Neural crest cell (in vitro differentiated cells): ENCODE measurements at regions not wholly inside any gene's neighbourhood (a gene's known extent, or its start where the extent isn't known, plus 50 kb on each side); places are given as distances from the start of the nearest gene placed in this dataset.

Experiments
- DNase-seq: peaks from one replicate; pipeline ENCODE4 v3.0.0; 2021; ENCODE audit warnings: low read depth, mixed read lengths, low spot score
- H3K27ac Mint-ChIP-seq: one replicate; pipeline ENCODE4 v1.8.0; 2021; ENCODE audit warnings: mild to moderate bottlenecking, mixed read lengths; ENCODE audit not compliant: unreplicated experiment
- H3K27me3 Mint-ChIP-seq: 2 replicates; pipeline ENCODE4 v1.8.0; 2021; ENCODE audit warnings: low read depth, mild to moderate bottlenecking, mixed read lengths
- H3K36me3 Mint-ChIP-seq: 2 replicates; pipeline ENCODE4 v1.8.0; 2021; ENCODE audit warnings: low read depth, mild to moderate bottlenecking, mixed read lengths
- H3K4me1 Mint-ChIP-seq: 2 replicates; pipeline ENCODE4 v1.8.0; 2021; ENCODE audit warnings: mixed read lengths
- H3K4me3 Mint-ChIP-seq: one replicate; pipeline ENCODE4 v1.8.0; 2021; ENCODE audit warnings: mild to moderate bottlenecking, mixed read lengths
- H3K9me3 Mint-ChIP-seq: 2 replicates; pipeline ENCODE4 v1.8.0; 2021; ENCODE audit warnings: mixed read lengths
- CTCF ChIP-seq: fragments of 200-600 bp; sonication (generic); conservative IDR thresholded peaks from 2 replicates; pipeline ENCODE4 v1.5.0; 2021; ENCODE audit warnings: antibody characterized with exemption, mild to moderate bottlenecking

GRCh38 chr5:72694856-72695255 is 121.6 kb upstream of the TNPO1 start:
- no peak for TF ChIP-seq CTCF
- no peaks in the 10 kb centered on the region for H3K36me3 Mint-ChIP-seq
- H3K27ac Mint-ChIP-seq, result no peak overlapping the region

DNA sequence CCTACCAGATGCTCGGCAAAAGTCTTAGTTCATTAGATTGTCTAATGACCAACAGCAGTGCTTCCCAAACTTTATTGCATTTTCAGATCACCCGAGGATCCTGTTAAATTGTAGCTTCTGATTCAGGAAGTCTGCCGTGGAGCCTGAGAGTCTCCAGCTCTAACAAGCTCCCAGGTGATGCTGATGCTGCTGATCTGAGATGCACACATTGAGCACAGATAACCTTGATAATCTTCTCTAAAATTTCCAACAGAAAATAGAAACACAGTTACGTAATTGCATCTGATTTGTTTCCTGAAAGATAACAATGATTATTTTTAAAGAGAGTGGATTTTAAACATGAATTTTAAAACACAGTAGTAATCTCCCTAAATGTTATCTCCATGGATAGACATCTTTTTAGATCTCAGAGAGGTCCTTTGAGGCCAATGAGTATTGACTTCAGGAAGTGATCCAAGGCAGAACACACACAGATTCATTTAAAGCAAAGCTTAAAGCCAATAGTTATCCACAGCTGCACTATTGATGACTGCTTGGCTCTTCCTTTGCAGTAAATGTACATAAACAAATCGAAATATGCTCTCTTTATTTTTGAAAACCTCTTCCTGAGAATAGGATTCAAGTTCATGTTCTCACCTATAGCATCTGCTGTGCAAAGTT is 122.8 kb upstream of the TNPO1 start:
- TF ChIP-seq CTCF, result no peak
- H3K27ac Mint-ChIP-seq, result no peak overlapping the region
- H3K36me3 Mint-ChIP-seq, result no peaks in the 10 kb centered on the region
- H3K4me1 Mint-ChIP-seq, result no peaks in the 10 kb centered on the region
- no peak for DNase-seq
- H3K4me3 Mint-ChIP-seq, result no peak overlapping the region
- H3K9me3 Mint-ChIP-seq, result no peaks in the 10 kb centered on the region
- H3K27me3 Mint-ChIP-seq, result peaks cover 3% of the 10 kb centered on the region

More at GRCh38 chr5:72694856-72695255, 121.6 kb upstream of the TNPO1 start:
- H3K27me3 Mint-ChIP-seq, result peaks cover 3% of the 10 kb centered on the region
- H3K4me3 Mint-ChIP-seq, result no peak overlapping the region
- no peaks in the 10 kb centered on the region for H3K4me1 Mint-ChIP-seq
- DNase-seq, result no peak
- H3K9me3 Mint-ChIP-seq, result no peaks in the 10 kb centered on the region

DNA sequence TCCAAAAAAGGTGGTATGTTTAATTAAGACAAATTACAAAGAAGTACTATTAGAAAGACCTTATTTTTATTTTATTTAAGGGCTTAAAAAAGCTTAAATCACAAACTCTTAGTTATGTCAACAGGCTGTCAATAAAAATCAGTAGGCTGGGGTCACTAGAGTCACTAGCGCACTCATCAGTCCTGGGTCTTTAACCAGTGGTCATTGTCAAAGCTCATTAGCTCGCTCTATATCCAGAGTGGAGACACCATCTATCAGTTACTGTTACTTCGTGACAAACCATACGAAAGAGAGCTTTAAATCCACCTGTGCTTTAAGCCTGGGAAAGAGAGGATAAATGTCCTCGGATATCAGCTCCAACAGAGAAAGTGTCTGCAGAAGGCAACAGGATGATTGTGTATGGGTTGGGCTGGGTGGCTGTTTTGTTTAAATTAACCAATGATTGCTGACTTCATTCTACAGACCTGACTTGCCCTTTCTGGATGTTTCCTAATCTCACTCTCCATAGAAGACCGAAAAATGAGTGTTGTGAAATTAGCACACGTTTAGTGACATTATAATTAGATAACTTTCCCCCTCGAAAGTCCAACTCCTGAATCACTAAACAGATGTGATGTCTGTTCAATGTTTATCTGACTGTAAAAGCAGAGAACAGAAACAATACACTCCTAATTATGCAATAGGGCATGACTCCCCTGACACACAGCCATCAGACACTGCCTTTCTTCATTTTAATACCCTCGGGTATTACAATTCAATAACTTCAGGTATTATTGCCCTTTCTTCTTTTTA is 123.6 kb upstream of the TNPO1 start:
- no peak overlapping the region for H3K4me3 Mint-ChIP-seq
- H3K4me1 Mint-ChIP-seq, result no peaks in the 10 kb centered on the region
- H3K36me3 Mint-ChIP-seq, result no peaks in the 10 kb centered on the region
- peaks cover 3% of the 10 kb centered on the region for H3K27me3 Mint-ChIP-seq
- no peak for DNase-seq
- H3K27ac Mint-ChIP-seq, result no peak overlapping the region
- no peak for TF ChIP-seq CTCF
- no peaks in the 10 kb centered on the region for H3K9me3 Mint-ChIP-seq

DNA sequence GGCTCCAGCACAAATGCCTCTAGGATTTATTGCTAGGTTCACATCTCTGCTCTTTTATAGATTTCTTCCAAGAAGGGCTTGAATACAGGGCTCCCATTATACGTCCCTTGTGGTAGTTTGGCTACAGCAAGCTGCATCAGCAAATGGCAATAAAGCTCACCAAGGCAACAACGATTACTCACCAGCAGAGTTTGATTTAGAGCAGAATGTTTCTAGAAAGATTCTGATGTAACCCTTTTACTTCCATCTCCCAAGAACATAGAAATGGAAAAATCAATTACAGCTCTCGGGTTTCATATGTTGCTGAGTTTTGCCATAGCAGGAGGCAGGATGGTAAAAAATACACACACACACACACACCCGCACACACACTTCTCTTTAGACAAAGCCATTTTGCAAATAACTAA is 124.2 kb upstream of the TNPO1 start:
- TF ChIP-seq CTCF, result no peak
- no peaks in the 10 kb centered on the region for H3K9me3 Mint-ChIP-seq
- H3K27me3 Mint-ChIP-seq, result peaks cover 3% of the 10 kb centered on the region
- H3K36me3 Mint-ChIP-seq, result no peaks in the 10 kb centered on the region
- no peaks in the 10 kb centered on the region for H3K4me1 Mint-ChIP-seq
- H3K4me3 Mint-ChIP-seq, result no peak overlapping the region
- DNase-seq, result no peak
- H3K27ac Mint-ChIP-seq, result no peak overlapping the region

GRCh38 chr5:72691751-72692150 is 124.7 kb upstream of the TNPO1 start:
- no peaks in the 10 kb centered on the region for H3K4me1 Mint-ChIP-seq
- no peak for DNase-seq
- H3K27ac Mint-ChIP-seq, result no peak overlapping the region
- H3K9me3 Mint-ChIP-seq, result no peaks in the 10 kb centered on the region
- no peak overlapping the region for H3K4me3 Mint-ChIP-seq
- H3K27me3 Mint-ChIP-seq, result peaks cover 3% of the 10 kb centered on the region
- TF ChIP-seq CTCF, result no peak
- no peaks in the 10 kb centered on the region for H3K36me3 Mint-ChIP-seq
